Lung microvascular endothelial cell (primary cell): ENCODE measurements at regions not wholly inside any gene's neighbourhood (a gene's known extent, or its start where the extent isn't known, plus 50 kb on each side); places are given as distances from the start of the nearest gene placed in this dataset.
"Not testable (repeated sequence)": the region's sequence is repeated elsewhere in the genome, so short reads cannot be mapped to it uniquely, and the experiment has no call there.

Experiments used
- DNase-seq, 2 donors: peaks; one replicate each; pipeline versions ENCODE4 v3.0.0 to v3.0.0-alpha.2; 2010; ENCODE audit warnings: low read depth in 2 of 2

- no peak for DNase-seq
These were observed 125.9 kb upstream of the SLC7A14 start for GRCh38 chr3:170711786-170712185.

DNA sequence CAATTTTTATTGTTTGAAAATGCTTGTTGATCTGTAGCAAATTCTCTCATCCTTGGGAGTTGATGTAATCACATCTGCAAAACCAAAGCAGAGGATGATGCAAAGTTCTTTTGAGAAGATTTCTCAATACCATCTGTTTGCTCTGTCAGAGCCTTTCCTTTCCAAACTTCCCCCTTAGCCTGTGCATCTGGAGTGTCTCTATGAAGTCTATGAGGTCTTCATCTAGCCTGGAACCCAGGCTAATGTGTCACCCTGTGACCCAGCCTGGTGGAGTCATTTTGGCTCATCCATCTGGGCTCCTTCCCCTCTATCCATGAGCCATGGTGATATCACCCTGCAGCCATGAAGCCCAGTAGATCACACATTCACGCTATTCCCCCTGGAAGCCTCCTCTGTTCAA is 123.2 kb upstream of the SLC7A14 start:
- DNase-seq = no peak

DNA sequence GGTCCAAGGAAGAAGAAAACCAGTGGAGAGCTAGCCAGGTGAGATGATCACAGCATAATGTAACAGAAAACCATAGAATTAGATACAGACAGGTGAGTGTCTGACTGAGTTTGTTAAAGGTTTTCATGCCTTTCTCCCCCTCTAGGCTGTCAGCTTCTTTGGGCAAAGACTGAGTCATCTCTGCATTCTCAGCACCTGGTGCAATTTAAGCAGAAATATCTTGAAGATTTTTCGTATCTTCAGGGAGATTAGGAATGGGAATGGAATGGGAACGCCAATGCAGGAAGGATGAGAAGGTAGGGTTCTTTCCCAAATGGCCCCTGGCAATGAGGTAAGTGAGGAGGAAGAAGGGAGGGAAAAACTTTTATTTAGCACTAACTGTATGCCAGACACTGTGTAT is 122.0 kb upstream of the SLC7A14 start:
- no peak for DNase-seq

- no peak for DNase-seq
These were observed 119.3 kb upstream of the SLC7A14 start for GRCh38 chr3:170705131-170705530.

- peak in 1 of 2 donors; percentile 86 for DNase-seq
These were observed 117.3 kb upstream of the SLC7A14 start for GRCh38 chr3:170703121-170703588.

DNA sequence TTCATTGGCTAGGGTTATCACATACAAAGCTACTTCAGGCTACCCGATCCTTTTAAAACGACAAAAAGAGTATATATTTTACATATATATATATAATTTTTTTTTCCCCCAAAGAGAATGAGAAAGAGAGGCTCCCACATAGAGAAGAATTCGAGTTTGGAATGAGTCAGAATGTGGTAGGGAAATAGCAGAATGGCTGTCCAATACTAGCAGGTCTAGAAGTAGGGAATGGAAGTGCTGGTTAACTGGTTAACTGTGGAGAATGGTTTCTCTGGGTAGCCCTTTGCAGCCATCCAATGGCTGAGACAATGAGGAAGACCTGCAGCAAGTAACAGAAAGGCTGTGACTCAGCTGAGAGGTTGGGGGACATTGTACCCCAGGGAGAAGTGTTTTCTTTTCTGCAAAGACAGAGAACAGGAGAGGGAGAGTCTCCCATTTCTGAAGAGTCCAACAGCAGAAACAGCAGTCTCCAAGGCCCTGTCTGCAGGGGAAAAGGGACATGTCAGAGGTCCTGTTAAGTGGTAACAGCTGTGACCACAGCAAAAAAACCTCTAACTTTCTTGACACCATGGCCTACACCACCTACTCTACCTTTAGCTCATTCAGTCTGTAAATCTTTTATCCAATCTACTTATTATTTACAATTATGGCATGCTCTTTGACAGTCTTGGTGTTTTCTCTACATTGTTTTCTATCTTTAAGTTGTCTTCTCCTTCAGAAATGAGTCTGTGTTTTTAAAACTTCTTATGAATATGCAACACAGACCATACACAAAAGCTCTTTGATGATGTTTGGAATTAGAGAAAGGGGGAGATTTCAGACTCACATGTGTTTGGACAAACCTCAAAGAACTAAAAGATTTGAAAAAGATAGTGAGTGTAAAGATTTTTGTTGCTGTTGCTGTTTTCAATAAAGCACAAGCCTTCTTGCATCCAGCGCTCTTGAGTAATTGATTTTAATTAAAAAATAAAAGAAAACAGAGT is 116.1 kb upstream of the SLC7A14 start:
- no peak for DNase-seq

- DNase-seq = no peak
These were observed 114.2 kb upstream of the SLC7A14 start for GRCh38 chr3:170700054-170700404.

DNA sequence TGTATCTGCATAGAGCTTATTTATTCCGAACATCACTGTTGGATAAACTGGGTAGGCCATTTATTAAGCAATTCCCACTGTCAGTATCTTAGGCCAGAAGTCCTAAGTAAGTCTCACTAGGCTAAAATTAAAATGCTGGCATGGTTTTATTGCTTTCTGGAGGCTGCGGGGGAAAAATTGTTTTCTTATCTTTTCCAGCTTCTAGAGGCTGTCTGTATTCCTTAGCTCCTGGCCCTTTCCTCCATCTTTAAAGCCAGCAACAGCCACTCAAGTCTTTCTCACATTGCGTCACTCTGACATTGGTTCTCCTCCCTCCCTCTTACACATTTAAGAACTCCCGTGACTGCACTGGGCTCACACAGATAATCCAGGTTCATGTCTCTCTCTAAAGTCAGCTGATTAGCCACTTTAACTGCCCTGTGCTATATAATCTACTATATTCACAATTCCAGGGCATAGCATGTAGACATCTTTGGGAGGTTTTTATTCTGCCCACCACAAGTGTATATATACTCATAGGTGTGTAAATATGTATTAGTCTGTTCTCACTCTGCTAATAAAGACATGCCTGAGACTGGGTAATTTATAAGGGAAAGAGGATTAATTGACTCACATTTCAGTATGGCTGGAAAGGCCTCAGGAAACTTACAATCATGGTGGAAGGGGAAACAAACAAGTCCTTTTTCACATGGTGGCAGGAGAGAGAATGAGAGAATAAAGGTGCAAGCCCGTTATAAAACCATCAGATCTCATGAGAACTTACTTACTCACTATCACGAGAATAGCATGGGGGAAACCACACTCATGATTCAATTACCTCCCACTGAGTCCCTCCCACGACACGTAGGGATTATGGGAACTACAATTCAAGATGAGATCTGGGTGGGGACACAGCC is 113.5 kb upstream of the SLC7A14 start:
- DNase-seq = no peak

GRCh38 chr3:170697908-170698307 is 112.0 kb upstream of the SLC7A14 start:
- DNase-seq = no peak

DNA sequence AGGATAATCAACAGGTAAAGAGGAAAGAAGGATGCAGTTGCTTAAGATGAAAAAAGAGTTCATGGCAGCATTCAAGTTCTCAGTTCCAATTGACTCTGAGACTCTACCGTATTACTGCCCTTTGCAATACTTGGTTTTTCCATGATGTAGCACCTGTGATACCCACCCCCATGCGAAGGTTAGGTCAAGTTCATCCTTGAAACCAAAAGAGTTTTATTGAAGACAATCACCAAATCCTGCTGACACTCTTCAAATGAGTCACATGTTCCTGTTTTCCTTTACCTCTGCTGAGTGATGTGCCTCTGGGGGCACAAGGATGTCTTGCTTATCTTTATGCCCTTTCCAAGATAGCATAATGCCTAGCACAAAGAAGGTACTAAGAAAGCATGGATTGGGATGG is 111.3 kb upstream of the SLC7A14 start:
- DNase-seq = no peak

DNA sequence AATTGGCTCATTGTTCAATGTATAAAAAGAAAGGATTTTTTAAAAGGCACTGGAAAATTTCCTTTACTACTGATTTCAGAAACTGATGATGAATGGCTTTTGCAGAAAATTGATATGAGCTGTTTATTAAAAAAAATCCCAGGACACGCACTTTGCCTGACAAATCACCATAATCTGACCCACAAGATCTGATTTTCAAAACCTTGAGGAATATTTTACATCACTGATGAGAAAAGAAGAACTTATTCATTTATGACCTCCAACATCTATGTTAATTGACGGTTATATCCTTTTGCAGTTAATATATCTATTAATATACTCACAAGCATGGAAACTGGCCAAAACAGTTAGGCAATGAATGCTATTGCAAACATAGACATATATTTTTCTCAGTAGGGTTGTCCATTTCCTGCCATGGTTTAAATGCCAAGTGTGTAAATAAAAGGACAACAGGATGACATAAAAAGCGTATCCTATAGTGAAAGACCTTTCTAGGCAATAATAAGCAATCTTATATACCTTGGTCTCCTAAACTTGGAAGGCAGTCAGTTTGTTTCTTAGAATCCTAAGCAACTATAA is 109.7 kb upstream of the SLC7A14 start:
- peak in 1 of 2 donors; percentile 30 for DNase-seq

DNA sequence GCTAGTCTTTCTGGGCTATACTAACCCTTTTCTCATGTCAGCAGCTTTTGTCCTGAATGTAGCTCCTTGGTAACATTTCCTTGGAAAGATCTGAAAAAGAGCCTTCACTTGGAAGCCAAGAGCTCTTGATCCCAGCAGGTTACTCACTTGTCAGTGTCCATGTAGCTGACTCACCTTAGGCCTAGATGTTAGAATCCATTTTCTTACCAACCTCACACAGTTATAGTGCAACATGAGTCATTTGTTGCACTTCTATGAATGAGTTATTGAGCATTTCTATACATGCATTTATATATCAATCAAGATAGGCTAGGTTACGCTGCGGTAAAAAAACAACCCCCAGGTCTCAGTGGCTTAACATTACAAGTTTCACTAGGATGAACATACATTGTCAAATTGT is 106.8 kb upstream of the SLC7A14 start:
- DNase-seq = no peak

GRCh38 chr3:170690661-170690981 is 104.7 kb upstream of the SLC7A14 start:
- DNase-seq = no peak

DNA sequence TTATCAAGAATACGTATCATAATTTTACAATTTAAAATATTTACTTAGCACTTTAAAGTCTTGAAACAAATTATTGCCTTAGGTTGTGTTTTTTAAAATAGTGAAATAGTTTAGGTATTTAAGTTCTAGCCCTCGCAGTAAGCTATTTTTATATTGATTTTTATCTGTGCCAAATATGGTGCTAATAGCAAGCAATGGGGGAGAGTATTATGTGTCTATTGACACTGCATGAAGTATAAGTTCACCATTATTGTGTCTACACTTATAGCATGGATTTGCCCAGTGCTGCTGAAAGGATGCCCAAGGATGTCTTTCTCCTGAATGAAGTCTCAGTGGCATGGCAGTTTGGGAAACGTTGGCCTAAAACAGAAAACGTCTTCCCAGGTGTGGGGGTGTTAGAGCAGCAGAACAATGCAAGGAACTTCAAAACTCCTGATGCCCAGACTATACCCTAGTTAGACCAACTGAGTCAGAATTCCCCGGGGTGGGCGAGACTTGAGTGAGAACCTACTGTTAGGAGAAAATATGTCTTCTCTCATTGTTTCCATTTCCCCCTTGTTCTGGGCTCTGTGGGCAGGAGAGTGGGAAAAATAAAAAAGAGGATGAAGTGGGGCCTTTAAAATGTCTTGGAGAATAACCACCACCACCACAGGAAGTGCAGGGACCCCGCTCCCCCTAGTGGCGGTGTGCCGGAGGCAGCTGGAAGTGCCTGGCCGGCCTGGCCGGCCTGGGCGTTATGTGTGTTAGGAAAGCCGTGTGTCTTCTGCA is 104.2 kb upstream of the SLC7A14 start:
- peak; percentile 9 to 15 for DNase-seq

DNA sequence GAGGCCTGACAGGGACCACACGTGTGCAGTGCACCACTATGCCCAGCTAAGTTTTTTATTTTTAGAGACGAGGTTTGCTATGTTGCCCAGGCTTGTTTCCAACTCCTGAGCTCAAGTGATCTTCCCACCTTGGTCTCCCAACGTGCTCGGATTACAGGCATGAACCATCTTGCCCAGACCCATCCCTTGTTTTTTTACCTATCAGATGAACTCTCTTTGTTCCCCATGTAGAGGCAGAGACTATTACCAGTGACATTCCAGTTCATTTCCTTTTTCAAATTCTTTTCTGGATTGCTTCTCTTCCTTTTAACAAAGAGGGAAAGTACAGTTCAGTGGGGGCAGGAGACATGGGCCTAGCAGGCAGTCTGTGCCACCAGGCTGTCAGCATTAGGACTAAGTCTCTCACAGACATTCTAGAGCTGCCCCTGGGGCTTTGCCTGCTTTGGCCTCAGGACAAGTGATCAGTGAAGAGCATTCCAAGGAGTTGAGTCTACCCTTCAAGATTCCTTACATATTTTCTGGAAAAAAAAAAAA is 103.5 kb upstream of the SLC7A14 start:
- peak; percentile 63 to 71 for DNase-seq

DNA sequence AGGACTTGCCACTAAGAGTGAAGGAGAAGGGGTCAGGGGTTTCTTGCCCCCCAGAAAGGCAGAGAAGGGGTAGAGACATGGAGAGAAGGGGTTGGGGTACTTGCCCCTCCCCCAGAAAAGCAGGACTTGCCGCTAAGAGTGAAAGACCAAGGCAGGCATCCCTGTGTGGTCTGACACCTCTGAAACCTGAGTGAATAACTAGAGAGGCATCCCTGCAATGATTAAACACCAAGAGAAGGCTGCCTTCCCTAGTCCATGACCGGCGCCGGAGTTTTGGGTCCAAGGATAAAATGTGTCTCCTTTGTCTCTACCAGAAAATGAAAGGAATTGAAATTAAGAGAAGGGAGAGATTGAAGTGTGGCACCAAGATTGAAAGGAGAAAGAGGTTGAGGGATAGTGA is 102.3 kb upstream of the SLC7A14 start:
- not testable (repeated sequence) for DNase-seq

GRCh38 chr3:170680593-170680992 is 94.7 kb upstream of the SLC7A14 start:
- no peak for DNase-seq

DNA sequence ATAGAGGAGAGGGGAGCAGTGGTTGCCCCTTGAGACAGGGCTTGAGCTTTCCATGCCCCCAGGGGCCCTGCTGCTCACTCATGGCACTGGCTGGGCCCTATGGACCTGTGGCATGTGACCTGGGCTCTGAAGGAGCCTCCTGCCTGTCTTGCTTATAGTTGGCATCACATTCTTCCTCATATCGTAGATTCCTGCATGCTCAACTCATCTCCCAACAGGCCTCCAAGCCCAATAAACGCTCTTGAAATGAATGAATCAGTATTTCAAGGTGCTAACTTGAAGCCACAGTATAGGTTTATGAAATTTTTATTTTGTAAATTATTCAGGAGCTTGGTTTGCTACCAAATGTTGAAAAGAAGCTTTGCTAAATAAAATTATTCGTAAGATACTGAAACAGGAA is 93.3 kb upstream of the SLC7A14 start:
- DNase-seq = no peak

GRCh38 chr3:170670504-170670903 is 84.6 kb upstream of the SLC7A14 start:
- peak in 1 of 2 donors; percentile 14 for DNase-seq

DNA sequence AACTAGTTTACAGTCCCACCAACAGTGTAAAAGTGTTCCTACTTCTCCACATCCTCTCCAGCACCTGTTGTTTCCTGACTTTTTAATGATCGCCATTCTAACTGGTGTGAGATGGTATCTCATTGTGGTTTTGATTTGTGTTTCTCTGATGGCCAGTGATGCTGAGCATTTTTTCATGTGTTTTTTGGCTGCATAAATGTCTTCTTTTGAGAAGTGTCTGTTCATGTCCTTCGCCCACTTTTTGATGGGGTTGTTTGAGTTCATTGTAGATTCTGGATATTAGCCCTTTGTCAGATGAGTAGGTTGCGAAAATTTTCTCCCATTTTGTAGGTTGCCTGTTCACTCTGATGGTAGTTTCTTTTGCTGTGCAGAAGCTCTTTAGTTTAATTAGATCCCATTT is 77.1 kb upstream of the SLC7A14 start:
- DNase-seq = not testable (repeated sequence)

- no peak for DNase-seq
These were observed 74.3 kb upstream of the SLC7A14 start for GRCh38 chr3:170660139-170660538.
